Osteocyte (in vitro differentiated cells): ENCODE measurements at regions not wholly inside any gene's neighbourhood (a gene's known extent, or its start where the extent isn't known, plus 50 kb on each side); places are given as distances from the start of the nearest gene placed in this dataset.
"Not testable (repeated sequence)": the region's sequence is repeated elsewhere in the genome, so short reads cannot be mapped to it uniquely, and the experiment has no call there.

Experiments used
- DNase-seq: peaks from one replicate; pipeline ENCODE4 v3.0.0; 2021; ENCODE audit warnings: mixed read lengths; ENCODE audit not compliant: unreplicated experiment; ENCODE audit errors: extremely low spot score
- H3K27ac Mint-ChIP-seq: one replicate; pipeline ENCODE4 v1.8.0; 2021; ENCODE audit warnings: mild to moderate bottlenecking, mixed read lengths; ENCODE audit not compliant: unreplicated experiment
- H3K27me3 Mint-ChIP-seq: one replicate; pipeline ENCODE4 v1.8.0; 2021; ENCODE audit warnings: mixed read lengths; ENCODE audit not compliant: unreplicated experiment
- H3K36me3 Mint-ChIP-seq: one replicate; pipeline ENCODE4 v1.8.0; 2021; ENCODE audit warnings: mixed read lengths; ENCODE audit not compliant: unreplicated experiment
- H3K4me1 Mint-ChIP-seq: one replicate; pipeline ENCODE4 v1.8.0; 2021; ENCODE audit warnings: mixed read lengths; ENCODE audit not compliant: unreplicated experiment
- H3K4me3 Mint-ChIP-seq: one replicate; pipeline ENCODE4 v1.8.0; 2021; ENCODE audit warnings: mild to moderate bottlenecking, moderate library complexity, mixed read lengths; ENCODE audit not compliant: unreplicated experiment
- H3K9me3 Mint-ChIP-seq: one replicate; pipeline ENCODE4 v1.8.0; 2021; ENCODE audit warnings: mixed read lengths; ENCODE audit not compliant: unreplicated experiment
- TF ChIP-seq, protein P1 (sequence below): fragments of 200-600 bp; sonication (generic); IDR thresholded peaks from 2 replicates; pipeline ENCODE4 v1.5.0; 2021; ENCODE audit warnings: antibody characterized with exemption, mild to moderate bottlenecking, moderate library complexity

DNA sequence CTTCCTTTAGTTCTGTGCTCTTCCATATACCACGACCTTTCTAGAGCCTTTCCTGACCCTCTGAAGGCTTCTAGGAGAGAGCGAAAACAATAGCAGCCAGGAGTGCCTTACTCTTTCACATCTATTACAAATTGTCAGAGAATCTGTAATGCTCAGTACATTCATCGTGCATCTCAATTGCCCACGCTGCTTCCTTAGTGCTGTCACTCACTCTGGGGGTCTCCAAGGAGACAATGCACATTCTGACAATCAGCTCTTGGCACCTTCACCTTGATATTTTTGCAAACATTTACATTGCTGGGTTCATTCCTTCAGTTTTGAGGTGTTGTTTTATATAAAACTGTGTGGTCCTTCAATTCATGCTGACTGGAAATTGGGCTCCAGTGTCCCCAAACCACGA is 110.1 kb upstream of the GPR101 start:
- Mint-ChIP-seq H3K27ac (no peak overlapping the region), H3K9me3 (peaks cover 15% of the 10 kb centered on the region), H3K4me3 (no peak overlapping the region), H3K4me1 (no peaks in the 10 kb centered on the region), H3K36me3 (no peaks in the 10 kb centered on the region), H3K27me3 (no peaks in the 10 kb centered on the region)
- TF ChIP-seq, protein P1, sequence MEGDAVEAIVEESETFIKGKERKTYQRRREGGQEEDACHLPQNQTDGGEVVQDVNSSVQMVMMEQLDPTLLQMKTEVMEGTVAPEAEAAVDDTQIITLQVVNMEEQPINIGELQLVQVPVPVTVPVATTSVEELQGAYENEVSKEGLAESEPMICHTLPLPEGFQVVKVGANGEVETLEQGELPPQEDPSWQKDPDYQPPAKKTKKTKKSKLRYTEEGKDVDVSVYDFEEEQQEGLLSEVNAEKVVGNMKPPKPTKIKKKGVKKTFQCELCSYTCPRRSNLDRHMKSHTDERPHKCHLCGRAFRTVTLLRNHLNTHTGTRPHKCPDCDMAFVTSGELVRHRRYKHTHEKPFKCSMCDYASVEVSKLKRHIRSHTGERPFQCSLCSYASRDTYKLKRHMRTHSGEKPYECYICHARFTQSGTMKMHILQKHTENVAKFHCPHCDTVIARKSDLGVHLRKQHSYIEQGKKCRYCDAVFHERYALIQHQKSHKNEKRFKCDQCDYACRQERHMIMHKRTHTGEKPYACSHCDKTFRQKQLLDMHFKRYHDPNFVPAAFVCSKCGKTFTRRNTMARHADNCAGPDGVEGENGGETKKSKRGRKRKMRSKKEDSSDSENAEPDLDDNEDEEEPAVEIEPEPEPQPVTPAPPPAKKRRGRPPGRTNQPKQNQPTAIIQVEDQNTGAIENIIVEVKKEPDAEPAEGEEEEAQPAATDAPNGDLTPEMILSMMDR = no peak
- DNase-seq = no peak

DNA sequence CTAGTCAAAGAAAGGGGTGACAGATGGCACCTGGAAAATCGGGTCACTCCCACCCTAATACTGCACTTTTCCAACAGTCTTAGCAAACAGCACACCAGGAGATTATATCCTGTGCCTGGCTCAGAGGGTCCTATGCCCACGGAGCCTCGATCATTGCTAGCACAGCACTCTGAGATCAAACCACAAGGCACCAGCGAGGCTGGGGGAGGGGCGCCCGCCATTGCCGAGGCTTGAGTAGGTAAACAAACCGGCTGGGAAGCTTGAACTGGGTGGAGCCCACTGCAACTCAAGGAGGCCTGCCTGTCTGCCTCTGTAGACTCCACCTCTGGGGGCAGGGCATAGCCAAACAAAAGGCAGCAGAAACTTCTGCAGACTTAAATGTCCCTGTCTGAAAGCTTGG is 88.9 kb upstream of the GPR101 start:
- H3K4me1 Mint-ChIP-seq, H3K36me3 Mint-ChIP-seq, H3K4me3 Mint-ChIP-seq, DNase-seq, H3K27ac Mint-ChIP-seq, H3K27me3 Mint-ChIP-seq: not testable (repeated sequence)
- H3K9me3 Mint-ChIP-seq = peaks cover 34% of the 10 kb centered on the region

DNA sequence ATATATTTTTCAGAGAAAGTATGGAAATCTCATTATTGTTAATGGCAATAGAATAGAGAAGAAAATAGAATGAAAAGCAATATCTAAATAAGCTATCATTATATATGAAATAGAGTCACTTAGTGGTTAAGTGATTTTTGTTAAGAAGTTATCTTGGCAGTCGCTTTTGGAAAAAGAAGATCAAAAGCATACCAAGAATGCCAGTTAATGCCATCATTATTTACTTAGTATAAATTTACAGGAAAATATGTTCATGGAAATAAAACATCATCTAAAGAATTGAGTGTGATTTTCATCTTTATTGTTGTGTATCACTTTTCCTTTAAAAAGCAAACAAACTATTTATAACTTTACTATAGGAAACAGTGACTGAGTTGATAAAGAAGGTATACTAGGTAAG is 85.3 kb upstream of the GPR101 start:
- TF ChIP-seq, protein P1 = no peak
- Mint-ChIP-seq H3K9me3 (peaks cover 21% of the 10 kb centered on the region), H3K4me1 (no peaks in the 10 kb centered on the region), H3K36me3 (no peaks in the 10 kb centered on the region), H3K4me3 (no peak overlapping the region), H3K27me3 (no peaks in the 10 kb centered on the region), H3K27ac (no peak overlapping the region)
- DNase-seq = no peak

DNA sequence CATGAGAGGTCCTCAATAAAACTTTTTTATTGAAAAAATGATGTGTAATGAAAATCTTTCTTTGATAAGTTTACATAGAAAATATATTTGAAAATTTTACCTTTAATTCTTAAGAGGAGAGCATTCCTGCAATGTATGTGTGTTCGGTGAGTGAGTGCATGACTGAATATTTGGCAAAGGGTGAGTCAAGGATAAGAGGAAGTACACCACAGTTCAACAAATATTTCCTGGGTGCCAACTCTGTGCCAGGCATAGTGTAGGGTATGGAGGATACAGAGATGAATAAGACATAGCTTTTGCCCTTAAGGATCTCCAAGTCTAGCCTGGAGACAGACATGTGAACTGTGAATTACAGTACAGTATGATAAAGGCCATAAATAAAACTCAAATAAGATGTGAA is 84.7 kb upstream of the GPR101 start:
- Mint-ChIP-seq H3K9me3 (peaks cover 17% of the 10 kb centered on the region), H3K27me3 (no peaks in the 10 kb centered on the region), H3K27ac (no peak overlapping the region), H3K4me1 (no peaks in the 10 kb centered on the region), H3K36me3 (no peaks in the 10 kb centered on the region), H3K4me3 (no peak overlapping the region)
- TF ChIP-seq, protein P1 = no peak
- DNase-seq = no peak

DNA sequence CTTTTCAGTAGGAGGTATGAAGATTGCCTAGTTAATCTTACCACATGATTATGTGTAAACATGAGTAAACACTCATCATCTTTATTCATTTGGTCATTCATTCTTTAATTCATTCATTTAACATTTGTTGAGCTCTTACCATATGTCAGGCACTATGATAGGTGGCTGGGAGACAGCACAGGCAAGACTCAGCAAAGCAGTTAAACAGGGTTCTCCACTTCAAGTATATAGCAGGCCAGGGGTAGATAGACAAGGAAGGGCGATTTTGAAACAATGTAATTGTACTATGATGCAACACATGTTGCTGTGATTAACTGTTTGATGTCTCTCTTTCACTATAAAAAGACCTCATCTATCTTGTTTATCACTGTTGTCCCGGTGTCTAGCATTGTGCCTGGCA is 84.3 kb upstream of the GPR101 start:
- TF ChIP-seq, protein P1 = no peak
- H3K4me3 Mint-ChIP-seq = no peak overlapping the region

DNA sequence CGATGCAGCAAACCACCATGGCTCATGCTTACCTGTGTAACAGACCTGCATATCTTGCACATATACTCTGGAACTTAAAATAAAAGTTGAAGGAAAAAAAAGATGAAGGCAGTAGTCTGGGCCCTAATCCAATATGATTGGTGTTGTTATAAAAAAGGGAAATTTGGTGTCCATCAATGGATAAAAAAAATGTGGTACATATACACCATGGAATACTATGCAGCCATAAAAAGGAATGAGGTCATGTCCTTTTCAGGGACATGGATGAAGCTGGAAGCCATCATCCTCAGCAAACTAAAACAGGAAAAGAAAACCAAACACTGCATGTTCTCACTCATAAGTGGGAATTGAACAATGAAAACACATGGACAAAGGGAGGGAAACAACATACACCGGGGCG is 74.1 kb upstream of the GPR101 start:
- H3K9me3 Mint-ChIP-seq, H3K4me1 Mint-ChIP-seq, H3K36me3 Mint-ChIP-seq, H3K4me3 Mint-ChIP-seq, H3K27me3 Mint-ChIP-seq, DNase-seq, H3K27ac Mint-ChIP-seq: not testable (repeated sequence)

More for the DNA sequence above, 84.3 kb upstream of the GPR101 start:
- DNase-seq = no peak
- Mint-ChIP-seq H3K27me3 (no peaks in the 10 kb centered on the region), H3K9me3 (peaks cover 15% of the 10 kb centered on the region), H3K4me1 (no peaks in the 10 kb centered on the region), H3K36me3 (no peaks in the 10 kb centered on the region), H3K27ac (no peak overlapping the region)
